CD4-positive, alpha-beta T cell treated with Interleukin-1 beta for 1 hour (primary cell): ENCODE measurements at regions not wholly inside any gene's neighbourhood (a gene's known extent, or its start where the extent isn't known, plus 50 kb on each side); places are given as distances from the start of the nearest gene placed in this dataset.

ENCODE experiments used
- DNase-seq, 2 donors: peaks; one replicate each; pipeline ENCODE4 v3.0.0-alpha.2; 2020 to 2022

GRCh38 chr2:18503376-18504228 is 56.9 kb downstream of the RDH14 start:
- DNase-seq = no peak

GRCh38 chr2:18502142-18502541 is 58.3 kb downstream of the RDH14 start:
- DNase-seq = no peak

- DNase-seq = no peak
Observed at GRCh38 chr2:18501729-18502128, 58.7 kb downstream of the RDH14 start.

GRCh38 chr2:18501156-18501555 is 59.3 kb downstream of the RDH14 start:
- no peak for DNase-seq

- DNase-seq = no peak
Observed at GRCh38 chr2:18500333-18500732, 60.1 kb downstream of the RDH14 start.

- no peak for DNase-seq
Observed at GRCh38 chr2:18498531-18498930, 61.9 kb downstream of the RDH14 start.

- no peak for DNase-seq
Observed at GRCh38 chr2:18496516-18496915, 63.9 kb downstream of the RDH14 start.

GRCh38 chr2:18495058-18495457 is 65.4 kb downstream of the RDH14 start:
- DNase-seq = no peak

GRCh38 chr2:18492721-18493120 is 67.7 kb downstream of the RDH14 start:
- DNase-seq = no peak

GRCh38 chr2:18491577-18491976 is 68.9 kb downstream of the RDH14 start:
- DNase-seq = no peak

- no peak for DNase-seq
Observed at GRCh38 chr2:18490901-18491300, 69.6 kb downstream of the RDH14 start.

GRCh38 chr2:18487106-18487913 is 73.1 kb downstream of the RDH14 start:
- DNase-seq = no peak

- DNase-seq = no peak
Observed at GRCh38 chr2:18484625-18485024, 75.8 kb downstream of the RDH14 start.

- DNase-seq = no peak
Observed at GRCh38 chr2:18483896-18484295, 76.6 kb downstream of the RDH14 start.

- no peak for DNase-seq
Observed at GRCh38 chr2:18482666-18483065, 77.8 kb downstream of the RDH14 start.

GRCh38 chr2:18479947-18480369 is 80.5 kb downstream of the RDH14 start:
- DNase-seq = no peak

- DNase-seq = no peak
Observed at GRCh38 chr2:18477293-18477692, 83.2 kb downstream of the RDH14 start.

- DNase-seq = no peak
Observed at GRCh38 chr2:18476484-18476883, 84.0 kb downstream of the RDH14 start.

- no peak for DNase-seq
Observed at GRCh38 chr2:18475884-18476283, 84.6 kb downstream of the RDH14 start.

GRCh38 chr2:18474700-18475099 is 85.8 kb downstream of the RDH14 start:
- no peak for DNase-seq

- DNase-seq = no peak
Observed at GRCh38 chr2:18473241-18474181, 86.9 kb downstream of the RDH14 start.

GRCh38 chr2:18467749-18468360 is 92.6 kb downstream of the RDH14 start:
- DNase-seq = no peak
